ENCODE measurements at regions not wholly inside any gene's neighbourhood (a gene's known extent, or its start where the extent isn't known, plus 50 kb on each side); places are given as distances from the start of the nearest gene placed in this dataset.

- Histone ChIP-seq H4K8ac (ENCODE audit: low read length) (no peak overlapping the region), H3K18ac (ENCODE audit: low read depth in 1 of 2, low read length in 2 of 2) (no peak overlapping the region), H3K27me3 (ENCODE audit: control insufficient read depth in 1 of 2, insufficient read depth in 1 of 2, low read length in 2 of 2) (no peaks in the 10 kb centered on the region), H3K36me3 (ENCODE audit: control insufficient read depth in 1 of 2, insufficient read depth in 2 of 2, low read depth in 1 of 2, low read length in 2 of 2) (no peaks in the 10 kb centered on the region), H3K4me2 (ENCODE audit: low read length, poor library complexity, severe bottlenecking) (no peak overlapping the region), H3K4me1 (ENCODE audit: control insufficient read depth, insufficient read depth, low read depth, low read length) (no peaks in the 10 kb centered on the region), H3K14ac (ENCODE audit: low read length in 2 of 2) (no peak overlapping the region), H3K9me3 (ENCODE audit: control insufficient read depth, low read length) (no peaks in the 10 kb centered on the region), H2BK120ac (ENCODE audit: low read depth, low read length) (no peak overlapping the region), H2BK12ac (ENCODE audit: low read length in 2 of 2) (no peak overlapping the region), H2BK5ac (ENCODE audit: low read depth, low read length, poor library complexity, severe bottlenecking) (no peak overlapping the region), H3K9ac (ENCODE audit: low read length) (no peak overlapping the region), H2AK5ac (ENCODE audit: low read length, severe bottlenecking) (no peak overlapping the region), H4K91ac (ENCODE audit: low read length) (no peak overlapping the region), H3K27ac (ENCODE audit: low read length, poor library complexity, severe bottlenecking) (no peak overlapping the region), H2AFZ (ENCODE audit: low read depth, low read length) (no peak overlapping the region), H2BK15ac (ENCODE audit: low read depth, poor library complexity, severe bottlenecking) (no peak overlapping the region), H3K4me3 (ENCODE audit: insufficient read depth in 1 of 2, low read depth in 1 of 2, low read length in 2 of 2) (no peak overlapping the region), H3K79me1 (replicated peaks; ENCODE audit: low read length, poor library complexity, severe bottlenecking) (no peaks in the 10 kb centered on the region), H3K23ac (ENCODE audit: low read length in 2 of 2) (no peak overlapping the region), H3K4ac (ENCODE audit: low read depth in 1 of 2, low read length in 2 of 2) (no peak overlapping the region)
- no peak for DNase-seq
- WGBS = 100% methylated on average over 2 of the region's 3 CpGs
These were observed 152.9 kb downstream of the TM2D1 start for GRCh38 chr1:61572046-61572445.

DNA sequence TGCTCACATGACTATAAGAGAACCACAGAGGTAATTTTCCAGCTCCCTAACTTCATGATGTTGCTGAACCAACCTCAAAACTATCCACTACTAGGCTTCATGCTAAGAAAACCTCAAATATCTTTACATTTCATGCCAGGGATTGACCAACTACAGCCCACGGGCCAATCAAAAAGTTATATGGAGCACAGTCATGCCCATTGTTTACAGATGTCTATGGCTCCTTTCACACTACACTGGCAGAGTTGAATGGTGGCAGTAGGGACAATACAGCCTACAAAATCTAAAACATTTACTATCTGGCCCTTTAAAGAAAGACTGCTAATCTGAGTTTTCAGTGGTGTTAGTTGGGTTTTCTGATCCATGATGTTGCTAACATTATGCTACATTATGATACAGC is 154.8 kb downstream of the TM2D1 start:
- Histone ChIP-seq H3K23ac (ENCODE audit: low read length in 2 of 2) (no peak overlapping the region), H2AFZ (ENCODE audit: low read depth, low read length) (no peak overlapping the region), H3K79me1 (replicated peaks; ENCODE audit: low read length, poor library complexity, severe bottlenecking) (no peaks in the 10 kb centered on the region), H3K4me3 (ENCODE audit: insufficient read depth in 1 of 2, low read depth in 1 of 2, low read length in 2 of 2) (no peak overlapping the region), H2BK5ac (ENCODE audit: low read depth, low read length, poor library complexity, severe bottlenecking) (no peak overlapping the region), H3K27ac (ENCODE audit: low read length, poor library complexity, severe bottlenecking) (no peak overlapping the region), H3K4me1 (ENCODE audit: control insufficient read depth, insufficient read depth, low read depth, low read length) (no peaks in the 10 kb centered on the region), H3K14ac (ENCODE audit: low read length in 2 of 2) (no peak overlapping the region), H3K18ac (ENCODE audit: low read depth in 1 of 2, low read length in 2 of 2) (no peak overlapping the region), H3K9me3 (ENCODE audit: control insufficient read depth, low read length) (peaks cover 16% of the 10 kb centered on the region), H2BK12ac (ENCODE audit: low read length in 2 of 2) (no peak overlapping the region), H2AK5ac (ENCODE audit: low read length, severe bottlenecking) (no peak overlapping the region), H3K4me2 (ENCODE audit: low read length, poor library complexity, severe bottlenecking) (no peak overlapping the region), H3K9ac (ENCODE audit: low read length) (no peak overlapping the region), H2BK120ac (ENCODE audit: low read depth, low read length) (no peak overlapping the region), H4K8ac (ENCODE audit: low read length) (no peak overlapping the region), H4K91ac (ENCODE audit: low read length) (no peak overlapping the region), H3K4ac (ENCODE audit: low read depth in 1 of 2, low read length in 2 of 2) (no peak overlapping the region), H2BK15ac (ENCODE audit: low read depth, poor library complexity, severe bottlenecking) (no peak overlapping the region), H3K36me3 (ENCODE audit: control insufficient read depth in 1 of 2, insufficient read depth in 2 of 2, low read depth in 1 of 2, low read length in 2 of 2) (no peaks in the 10 kb centered on the region), H3K27me3 (ENCODE audit: control insufficient read depth in 1 of 2, insufficient read depth in 1 of 2, low read length in 2 of 2) (no peaks in the 10 kb centered on the region)
- 67% methylated on average over 1 of the region's 1 CpG for WGBS
- no peak for DNase-seq

- H2BK120ac ChIP-seq (ENCODE audit: low read depth, low read length) = no peak overlapping the region
- H3K79me1 ChIP-seq (replicated peaks; ENCODE audit: low read length, poor library complexity, severe bottlenecking) = no peaks in the 10 kb centered on the region
- no peaks in the 10 kb centered on the region for H3K36me3 ChIP-seq (ENCODE audit: control insufficient read depth in 1 of 2, insufficient read depth in 2 of 2, low read depth in 1 of 2, low read length in 2 of 2)
- H3K18ac ChIP-seq (ENCODE audit: low read depth in 1 of 2, low read length in 2 of 2) = no peak overlapping the region
- no peak overlapping the region for H3K4me2 ChIP-seq (ENCODE audit: low read length, poor library complexity, severe bottlenecking)
- no peak overlapping the region for H4K91ac ChIP-seq (ENCODE audit: low read length)
- H3K14ac ChIP-seq (ENCODE audit: low read length in 2 of 2) = no peak overlapping the region
- H3K9ac ChIP-seq (ENCODE audit: low read length) = no peak overlapping the region
- no peak overlapping the region for H3K4me3 ChIP-seq (ENCODE audit: insufficient read depth in 1 of 2, low read depth in 1 of 2, low read length in 2 of 2)
- no peak overlapping the region for H3K4ac ChIP-seq (ENCODE audit: low read depth in 1 of 2, low read length in 2 of 2)
- no peak overlapping the region for H2BK5ac ChIP-seq (ENCODE audit: low read depth, low read length, poor library complexity, severe bottlenecking)
- H2BK12ac ChIP-seq (ENCODE audit: low read length in 2 of 2) = no peak overlapping the region
- H2AFZ ChIP-seq (ENCODE audit: low read depth, low read length) = no peak overlapping the region
- H3K23ac ChIP-seq (ENCODE audit: low read length in 2 of 2) = no peak overlapping the region
- no peak overlapping the region for H3K27ac ChIP-seq (ENCODE audit: low read length, poor library complexity, severe bottlenecking)
- WGBS = 60% methylated on average over 2 of the region's 2 CpGs
- no peak overlapping the region for H2BK15ac ChIP-seq (ENCODE audit: low read depth, poor library complexity, severe bottlenecking)
- DNase-seq = no peak
- no peaks in the 10 kb centered on the region for H3K4me1 ChIP-seq (ENCODE audit: control insufficient read depth, insufficient read depth, low read depth, low read length)
- no peak overlapping the region for H2AK5ac ChIP-seq (ENCODE audit: low read length, severe bottlenecking)
- no peaks in the 10 kb centered on the region for H3K27me3 ChIP-seq (ENCODE audit: control insufficient read depth in 1 of 2, insufficient read depth in 1 of 2, low read length in 2 of 2)
- H3K9me3 ChIP-seq (ENCODE audit: control insufficient read depth, low read length) = peaks cover 22% of the 10 kb centered on the region
- H4K8ac ChIP-seq (ENCODE audit: low read length) = no peak overlapping the region
These were observed 155.7 kb downstream of the TM2D1 start for GRCh38 chr1:61569303-61569621.

GRCh38 chr1:61568460-61569302 is 156.3 kb downstream of the TM2D1 start:
- Histone ChIP-seq H3K18ac (ENCODE audit: low read depth in 1 of 2, low read length in 2 of 2) (no peak overlapping the region), H3K27me3 (ENCODE audit: control insufficient read depth in 1 of 2, insufficient read depth in 1 of 2, low read length in 2 of 2) (no peaks in the 10 kb centered on the region), H3K79me1 (replicated peaks; ENCODE audit: low read length, poor library complexity, severe bottlenecking) (no peaks in the 10 kb centered on the region), H2BK5ac (ENCODE audit: low read depth, low read length, poor library complexity, severe bottlenecking) (no peak overlapping the region), H3K4me3 (ENCODE audit: insufficient read depth in 1 of 2, low read depth in 1 of 2, low read length in 2 of 2) (no peak overlapping the region), H2AFZ (ENCODE audit: low read depth, low read length) (no peak overlapping the region), H3K14ac (ENCODE audit: low read length in 2 of 2) (no peak overlapping the region), H4K91ac (ENCODE audit: low read length) (no peak overlapping the region), H3K9ac (ENCODE audit: low read length) (no peak overlapping the region), H3K9me3 (ENCODE audit: control insufficient read depth, low read length) (peaks cover 22% of the 10 kb centered on the region), H2BK120ac (ENCODE audit: low read depth, low read length) (no peak overlapping the region), H3K4me1 (ENCODE audit: control insufficient read depth, insufficient read depth, low read depth, low read length) (no peaks in the 10 kb centered on the region), H2BK12ac (ENCODE audit: low read length in 2 of 2) (no peak overlapping the region), H3K36me3 (ENCODE audit: control insufficient read depth in 1 of 2, insufficient read depth in 2 of 2, low read depth in 1 of 2, low read length in 2 of 2) (no peaks in the 10 kb centered on the region), H3K4me2 (ENCODE audit: low read length, poor library complexity, severe bottlenecking) (no peak overlapping the region), H2AK5ac (ENCODE audit: low read length, severe bottlenecking) (no peak overlapping the region), H4K8ac (ENCODE audit: low read length) (no peak overlapping the region), H3K4ac (ENCODE audit: low read depth in 1 of 2, low read length in 2 of 2) (no peak overlapping the region), H2BK15ac (ENCODE audit: low read depth, poor library complexity, severe bottlenecking) (no peak overlapping the region), H3K23ac (ENCODE audit: low read length in 2 of 2) (no peak overlapping the region), H3K27ac (ENCODE audit: low read length, poor library complexity, severe bottlenecking) (no peak overlapping the region)
- DNase-seq = no peak
- WGBS = 75% methylated on average over 3 of the region's 5 CpGs
